Hematopoietic multipotent progenitor cell treated with erythropoietin and hydrocortisone succinate and interleukin-3 and kit ligand, for 4 days (in vitro differentiated cells): ENCODE measurements at regions not wholly inside any gene's neighbourhood (a gene's known extent, or its start where the extent isn't known, plus 50 kb on each side); places are given as distances from the start of the nearest gene placed in this dataset.
"Not testable (repeated sequence)": the region's sequence is repeated elsewhere in the genome, so short reads cannot be mapped to it uniquely, and the experiment has no call there.

ENCODE experiments used
- DNase-seq: peaks from one replicate; pipeline ENCODE4 v3.0.0-alpha.2; 2015

GRCh38 chr21:14825514-14825974 is 239.3 kb downstream of the NRIP1 start:
- no peak for DNase-seq

GRCh38 chr21:14824126-14824525 is 240.7 kb downstream of the NRIP1 start:
- no peak for DNase-seq

GRCh38 chr21:14817311-14817710 is 247.5 kb downstream of the NRIP1 start:
- no peak for DNase-seq

GRCh38 chr21:14814991-14815390 is 249.8 kb downstream of the NRIP1 start:
- DNase-seq, result no peak

GRCh38 chr21:14814282-14814681 is 250.5 kb downstream of the NRIP1 start:
- DNase-seq, result no peak

- DNase-seq, result not testable (repeated sequence)
These were observed 258.1 kb upstream of the SAMSN1 start for GRCh38 chr21:14804170-14804569.

- no peak for DNase-seq
These were observed 251.4 kb upstream of the SAMSN1 start for GRCh38 chr21:14797543-14797942.

GRCh38 chr21:14787312-14787711 is 241.2 kb upstream of the SAMSN1 start:
- no peak for DNase-seq

GRCh38 chr21:14785679-14786078 is 239.6 kb upstream of the SAMSN1 start:
- no peak for DNase-seq

GRCh38 chr21:14773777-14774345 is 227.7 kb upstream of the SAMSN1 start:
- DNase-seq, result peak; percentile 76

GRCh38 chr21:14771593-14771992 is 225.5 kb upstream of the SAMSN1 start:
- DNase-seq, result no peak

GRCh38 chr21:14768042-14768441 is 221.9 kb upstream of the SAMSN1 start:
- DNase-seq, result peak; percentile 10

GRCh38 chr21:14767192-14767852 is 221.2 kb upstream of the SAMSN1 start:
- DNase-seq, result no peak

GRCh38 chr21:14766241-14766640 is 220.1 kb upstream of the SAMSN1 start:
- DNase-seq, result no peak

GRCh38 chr21:14763695-14764064 is 217.6 kb upstream of the SAMSN1 start:
- DNase-seq, result no peak

- peak; percentile 77 for DNase-seq
These were observed 216.9 kb upstream of the SAMSN1 start for GRCh38 chr21:14762734-14763694.

- peak; percentile 21 for DNase-seq
These were observed 216.2 kb upstream of the SAMSN1 start for GRCh38 chr21:14762327-14762726.

GRCh38 chr21:14759285-14759684 is 213.2 kb upstream of the SAMSN1 start:
- DNase-seq, result no peak

GRCh38 chr21:14758849-14759248 is 212.7 kb upstream of the SAMSN1 start:
- DNase-seq, result no peak

- no peak for DNase-seq
These were observed 211.6 kb upstream of the SAMSN1 start for GRCh38 chr21:14757533-14758327.

GRCh38 chr21:14755086-14755485 is 209.0 kb upstream of the SAMSN1 start:
- no peak for DNase-seq

GRCh38 chr21:14754682-14755081 is 208.6 kb upstream of the SAMSN1 start:
- DNase-seq, result no peak

GRCh38 chr21:14754259-14754604 is 208.1 kb upstream of the SAMSN1 start:
- DNase-seq, result no peak
